Stimulated activated naive CD8-positive, alpha-beta T cell treated with anti-CD3 and anti-CD28 coated beads, Interleukin-15, amount 100 ng/mL, for 72 hours (primary cell): ENCODE measurements at regions not wholly inside any gene's neighbourhood (a gene's known extent, or its start where the extent isn't known, plus 50 kb on each side); places are given as distances from the start of the nearest gene placed in this dataset.
"Not testable (repeated sequence)": the region's sequence is repeated elsewhere in the genome, so short reads cannot be mapped to it uniquely, and the experiment has no call there.

Source experiments
- ATAC-seq: fragments of 150-1000 bp; cut with Tn5 transposase; 2 replicates; pipeline ENCODE4 v1.10.0; 2021; ENCODE audit warnings: mild to moderate bottlenecking, moderate library complexity
- DNase-seq, 2 donors: peaks; one replicate each; pipeline ENCODE4 v3.0.0; 2021 to 2022
- H3K27ac Mint-ChIP-seq, 2 donors: one replicate each; pipeline ENCODE4 v1.8.0; 2022; ENCODE audit warnings: mild to moderate bottlenecking in 2 of 2, mixed read lengths in 2 of 2, moderate library complexity in 2 of 2
- H3K27me3 Mint-ChIP-seq: one replicate; pipeline ENCODE4 v1.8.0; 2022; ENCODE audit warnings: mixed read lengths
- H3K4me1 Mint-ChIP-seq: one replicate; pipeline ENCODE4 v1.8.0; 2022; ENCODE audit warnings: mild to moderate bottlenecking, mixed read lengths
- H3K4me3 Mint-ChIP-seq, 2 donors: one replicate each; pipeline ENCODE4 v1.8.0; 2022; ENCODE audit warnings: mild to moderate bottlenecking in 2 of 2, mixed read lengths in 2 of 2, moderate library complexity in 1 of 2
- H3K9me3 Mint-ChIP-seq, 2 donors: one replicate each; pipeline ENCODE4 v1.8.0; 2022; ENCODE audit warnings: mixed read lengths in 2 of 2

DNA sequence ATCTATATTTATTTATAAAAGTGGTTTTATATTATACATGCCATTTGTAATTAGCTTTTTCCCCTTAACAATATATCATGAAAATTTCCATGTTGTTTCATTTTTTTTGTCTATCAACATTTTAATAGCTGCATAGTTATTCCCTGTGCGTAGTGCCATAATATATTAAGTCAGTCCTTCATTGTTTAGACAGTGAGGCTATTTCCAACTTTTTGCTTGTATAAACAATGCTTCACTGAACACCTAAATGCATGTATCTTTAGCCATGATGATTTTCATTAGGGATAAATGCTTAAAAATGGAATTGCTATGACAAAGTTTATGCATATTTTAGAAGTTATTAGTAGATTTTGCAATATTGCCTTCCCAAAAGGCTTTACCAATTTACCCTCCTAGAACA, 80.7 kb upstream of the STC2 start:
- peaks cover 11% of the 10 kb centered on the region for H3K27me3 Mint-ChIP-seq
- no peaks in the 10 kb centered on the region for H3K4me1 Mint-ChIP-seq
- H3K4me3 Mint-ChIP-seq = no peak overlapping the region
- ATAC-seq = no peak
- no peak for DNase-seq
- H3K27ac Mint-ChIP-seq = no peak overlapping the region
- no peaks in the 10 kb centered on the region for H3K9me3 Mint-ChIP-seq

DNA sequence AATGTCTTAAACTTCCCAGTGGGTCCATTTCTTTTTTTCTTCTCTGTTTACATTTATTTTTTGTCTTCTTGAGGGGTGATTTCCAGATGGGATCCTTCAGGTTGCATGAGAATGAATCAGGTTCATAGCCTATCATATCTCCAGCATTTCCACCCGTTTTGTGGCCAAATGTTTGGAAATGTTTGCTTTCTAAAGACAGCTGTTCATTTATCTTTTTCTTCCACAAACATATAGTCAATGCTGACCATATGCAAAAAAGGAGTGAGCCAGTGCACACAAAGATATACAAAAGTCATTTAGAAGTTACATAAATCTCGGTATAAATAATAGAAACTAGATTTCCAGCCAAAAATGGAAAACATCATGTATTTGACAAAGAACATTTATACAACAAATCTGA, 71.6 kb upstream of the STC2 start:
- H3K4me3 Mint-ChIP-seq = no peak overlapping the region
- H3K27me3 Mint-ChIP-seq = peaks cover 13% of the 10 kb centered on the region
- no peaks in the 10 kb centered on the region for H3K4me1 Mint-ChIP-seq
- H3K9me3 Mint-ChIP-seq = no peaks in the 10 kb centered on the region
- H3K27ac Mint-ChIP-seq = no peak overlapping the region
- ATAC-seq (no peak), DNase-seq (no peak)

DNA sequence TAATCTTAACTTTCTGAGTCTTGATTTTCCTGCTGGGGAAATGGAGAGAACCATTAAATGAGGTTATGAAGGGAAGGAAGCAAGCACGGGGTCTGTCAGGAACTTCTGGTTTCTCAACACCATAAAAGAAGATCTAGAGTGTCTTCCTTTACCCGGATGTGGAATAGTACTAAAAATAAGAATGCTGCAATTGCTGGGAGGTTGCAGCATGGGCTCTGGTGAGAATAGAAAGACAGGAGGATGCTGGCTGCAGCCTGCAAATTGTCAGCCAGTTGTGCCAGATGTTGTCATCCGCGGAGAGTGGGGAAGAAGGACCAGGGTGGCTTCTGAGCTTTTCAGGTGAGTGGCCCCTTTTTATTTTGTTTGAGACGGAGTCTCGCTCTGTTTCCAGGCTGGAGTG, 69.3 kb upstream of the STC2 start:
- H3K4me1 Mint-ChIP-seq = no peaks in the 10 kb centered on the region
- DNase-seq (no peak), ATAC-seq (no peak)
- no peak overlapping the region for H3K4me3 Mint-ChIP-seq
- H3K27me3 Mint-ChIP-seq = peaks cover 13% of the 10 kb centered on the region
- H3K9me3 Mint-ChIP-seq = peaks cover 5 to 13% of the 10 kb centered on the region in 2 donors
- peak overlapping the region in 1 of 2 donors; percentile 13 for H3K27ac Mint-ChIP-seq

DNA sequence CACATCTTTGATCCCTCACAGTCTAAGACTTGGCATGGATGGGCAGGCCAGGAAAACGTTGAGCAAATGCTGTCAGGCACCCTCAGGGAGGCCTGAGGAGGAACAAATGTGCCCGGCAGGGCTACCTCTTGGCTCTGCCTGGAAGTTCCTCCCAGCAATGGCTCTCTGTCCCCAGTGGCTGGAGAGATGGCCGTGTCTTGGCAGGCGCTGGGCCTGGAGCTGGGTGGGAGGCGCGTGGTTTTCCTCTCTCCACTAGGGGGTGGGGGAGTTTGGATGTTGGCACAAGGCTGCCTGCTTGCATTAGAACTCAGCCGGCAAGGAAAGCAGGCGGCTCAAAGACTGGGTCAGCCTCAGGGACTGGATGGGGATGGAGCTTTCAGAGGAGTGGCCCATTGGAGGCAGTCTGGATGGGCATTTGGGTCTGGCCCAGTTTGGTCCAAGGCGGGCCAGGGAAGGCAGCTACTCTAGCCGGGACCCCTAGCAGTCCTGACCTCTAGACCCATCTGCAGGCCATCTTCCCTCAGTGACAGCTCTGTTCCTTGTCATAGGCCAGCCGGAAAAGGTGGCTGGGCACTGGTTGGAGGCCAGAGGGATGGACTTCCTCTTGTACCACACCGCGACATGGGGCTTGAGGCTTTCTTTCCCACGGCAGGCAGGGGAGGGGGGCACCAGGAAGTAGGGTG, 68.2 kb upstream of the STC2 start:
- no peak for ATAC-seq
- Mint-ChIP-seq H3K27ac (no peak overlapping the region), H3K9me3 (peaks cover 5 to 15% of the 10 kb centered on the region in 2 donors), H3K4me3 (no peak overlapping the region), H3K27me3 (peaks cover 13% of the 10 kb centered on the region), H3K4me1 (no peaks in the 10 kb centered on the region)
- DNase-seq = no peak

DNA sequence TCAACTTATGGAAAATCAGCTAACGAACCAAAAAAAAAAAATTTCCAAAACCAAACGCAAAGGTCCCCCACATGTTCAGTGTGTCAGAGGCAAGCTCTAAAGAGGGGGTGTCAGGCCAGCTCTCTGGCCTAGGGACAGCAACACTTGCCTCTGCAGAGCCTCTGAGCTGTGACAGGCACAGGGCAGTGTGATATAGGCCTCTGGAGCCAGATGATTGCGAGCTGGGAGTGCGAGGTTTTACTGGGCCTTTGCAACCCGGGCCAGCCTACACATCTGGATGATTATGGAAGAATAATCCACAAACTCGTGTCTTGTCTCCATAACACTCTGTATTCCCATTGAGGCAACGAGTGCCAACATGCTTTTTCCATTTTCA, 67.7 kb upstream of the STC2 start:
- H3K9me3 Mint-ChIP-seq = peaks cover 5 to 15% of the 10 kb centered on the region in 2 donors

DNA sequence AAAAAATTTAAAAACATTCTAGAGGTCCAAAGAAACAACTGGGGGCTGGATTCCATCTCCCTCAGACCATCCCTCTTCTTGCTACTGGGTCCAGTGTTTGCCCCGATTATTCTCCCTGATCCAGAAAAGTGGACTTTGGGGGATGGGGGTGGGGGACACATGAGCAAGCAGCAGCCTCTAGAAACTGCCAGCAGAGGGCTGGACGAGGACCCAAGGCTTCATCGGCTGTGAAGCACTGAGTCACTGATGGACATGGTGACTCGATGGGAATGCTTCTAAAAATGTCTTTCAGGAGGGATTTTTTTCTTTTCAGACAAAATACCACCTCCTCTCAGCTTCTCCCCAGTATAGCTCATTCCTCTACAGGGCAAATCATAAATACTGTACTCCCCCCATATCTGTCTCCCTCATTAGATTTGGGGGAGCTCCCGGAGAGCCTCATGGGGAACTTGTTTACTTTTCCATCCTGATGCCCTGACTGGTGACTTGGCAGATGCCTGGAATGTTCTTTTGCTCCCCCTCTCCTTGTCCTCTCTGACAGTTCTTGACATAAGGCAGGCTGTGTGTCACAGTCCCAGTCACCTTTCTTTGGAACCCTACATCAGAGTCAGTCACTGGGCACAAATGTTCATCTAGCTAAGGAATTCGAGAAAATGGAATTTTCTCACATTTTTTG, 67.2 kb upstream of the STC2 start:
- Mint-ChIP-seq H3K27me3 (peaks cover 21% of the 10 kb centered on the region), H3K27ac (no peak overlapping the region), H3K4me1 (no peaks in the 10 kb centered on the region), H3K4me3 (no peak overlapping the region), H3K9me3 (peaks cover 5 to 15% of the 10 kb centered on the region in 2 donors)
- ATAC-seq = no peak
- no peak for DNase-seq

More for the DNA sequence above, 67.7 kb upstream of the STC2 start:
- no peaks in the 10 kb centered on the region for H3K4me1 Mint-ChIP-seq
- DNase-seq (no peak), ATAC-seq (no peak)
- no peak overlapping the region for H3K4me3 Mint-ChIP-seq
- H3K27me3 Mint-ChIP-seq = peaks cover 16% of the 10 kb centered on the region
- H3K27ac Mint-ChIP-seq = no peak overlapping the region

DNA sequence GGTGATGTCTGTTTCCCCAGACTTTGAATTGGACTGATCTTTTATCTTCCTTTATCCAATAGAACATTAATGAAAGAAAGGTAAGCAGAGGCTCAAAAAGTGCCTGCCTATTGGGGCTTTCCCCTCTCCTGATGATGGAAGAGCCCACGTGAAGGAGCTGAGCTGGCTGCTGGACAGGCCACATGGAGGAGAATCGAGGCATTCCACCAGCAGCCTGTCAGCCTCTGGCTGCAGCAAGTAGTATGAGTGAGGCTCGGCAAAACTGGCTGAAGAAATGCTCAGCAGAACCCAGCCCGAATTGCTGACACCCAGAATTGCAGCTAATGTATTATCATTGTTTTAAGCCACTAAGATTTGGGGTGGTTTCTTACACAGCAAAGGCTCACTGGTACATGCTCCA, 66.5 kb upstream of the STC2 start:
- Mint-ChIP-seq H3K4me3 (no peak overlapping the region), H3K27me3 (peaks cover 28% of the 10 kb centered on the region), H3K27ac (no peak overlapping the region), H3K4me1 (no peaks in the 10 kb centered on the region), H3K9me3 (peaks cover 5 to 15% of the 10 kb centered on the region in 2 donors)
- DNase-seq (no peak), ATAC-seq (no peak)

DNA sequence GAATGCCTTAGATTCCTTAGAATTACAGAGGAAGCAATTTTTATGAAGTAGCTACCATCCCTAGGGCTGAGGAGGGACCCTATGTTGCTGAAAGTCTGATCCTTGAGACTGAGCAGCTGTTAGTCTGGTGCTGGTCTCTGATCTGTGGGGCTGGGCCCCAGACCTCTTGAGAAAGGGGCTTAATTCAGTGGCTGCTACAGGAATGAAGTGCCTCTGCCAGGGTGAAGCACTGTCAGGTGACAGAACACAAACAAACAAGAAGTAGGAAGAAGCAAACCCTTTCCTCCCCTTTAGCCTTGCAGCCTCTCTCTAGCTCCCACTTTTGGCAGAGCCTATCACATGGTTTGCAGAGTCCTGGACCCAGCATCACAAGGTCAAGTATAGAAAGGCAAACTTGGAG, 64.0 kb upstream of the STC2 start:
- Mint-ChIP-seq H3K27me3 (peaks cover 29% of the 10 kb centered on the region), H3K9me3 (peaks cover 5 to 15% of the 10 kb centered on the region in 2 donors), H3K4me3 (no peak overlapping the region), H3K4me1 (no peaks in the 10 kb centered on the region), H3K27ac (no peak overlapping the region)
- no peak for ATAC-seq
- no peak for DNase-seq

DNA sequence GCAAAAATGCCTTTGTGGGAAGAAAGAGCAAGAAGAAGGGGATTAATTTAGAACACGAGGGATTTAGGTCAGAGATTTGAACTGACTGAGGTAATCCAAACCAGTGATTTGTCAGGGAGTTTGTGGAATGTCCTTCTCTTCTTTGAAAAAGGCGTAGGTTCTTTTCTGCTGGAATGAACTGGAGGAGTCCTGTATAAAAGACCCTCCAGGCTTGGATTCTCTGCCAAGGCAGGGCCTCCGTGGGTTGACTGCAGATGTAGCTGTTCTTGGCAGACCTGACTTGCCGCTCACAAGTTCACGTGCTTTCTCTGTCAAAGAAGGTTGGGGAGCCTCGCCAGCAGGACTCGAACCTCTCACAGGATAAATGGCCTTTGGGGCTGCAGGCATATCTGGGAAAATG, 62.8 kb upstream of the STC2 start:
- peaks cover 24% of the 10 kb centered on the region for H3K27me3 Mint-ChIP-seq
- no peak overlapping the region for H3K4me3 Mint-ChIP-seq
- no peaks in the 10 kb centered on the region for H3K4me1 Mint-ChIP-seq
- H3K27ac Mint-ChIP-seq = no peak overlapping the region
- DNase-seq (no peak), ATAC-seq (no peak)
- H3K9me3 Mint-ChIP-seq = peaks cover 5 to 15% of the 10 kb centered on the region in 2 donors

DNA sequence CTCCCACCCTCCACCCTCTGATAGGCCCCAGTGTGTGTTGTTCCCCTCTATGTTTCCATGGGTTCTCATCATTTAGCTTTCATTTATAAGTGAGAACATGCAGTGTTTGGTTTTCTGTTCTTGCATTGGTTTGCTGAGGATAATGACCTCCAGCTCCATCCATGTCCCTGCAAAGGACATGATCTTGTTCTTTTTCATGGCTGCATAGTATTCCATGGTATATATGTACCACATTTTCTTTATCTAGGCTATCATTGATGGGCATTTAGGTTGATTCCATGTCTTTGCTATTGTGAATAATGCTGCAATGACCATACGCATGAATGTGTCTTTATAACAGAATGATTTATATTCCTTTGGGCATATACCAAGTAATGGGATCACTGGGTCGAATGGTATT, 59.1 kb upstream of the STC2 start:
- H3K27me3 Mint-ChIP-seq = peaks cover 37% of the 10 kb centered on the region
- not testable (repeated sequence) for H3K27ac Mint-ChIP-seq, DNase-seq, H3K9me3 Mint-ChIP-seq, H3K4me3 Mint-ChIP-seq, ATAC-seq, H3K4me1 Mint-ChIP-seq

DNA sequence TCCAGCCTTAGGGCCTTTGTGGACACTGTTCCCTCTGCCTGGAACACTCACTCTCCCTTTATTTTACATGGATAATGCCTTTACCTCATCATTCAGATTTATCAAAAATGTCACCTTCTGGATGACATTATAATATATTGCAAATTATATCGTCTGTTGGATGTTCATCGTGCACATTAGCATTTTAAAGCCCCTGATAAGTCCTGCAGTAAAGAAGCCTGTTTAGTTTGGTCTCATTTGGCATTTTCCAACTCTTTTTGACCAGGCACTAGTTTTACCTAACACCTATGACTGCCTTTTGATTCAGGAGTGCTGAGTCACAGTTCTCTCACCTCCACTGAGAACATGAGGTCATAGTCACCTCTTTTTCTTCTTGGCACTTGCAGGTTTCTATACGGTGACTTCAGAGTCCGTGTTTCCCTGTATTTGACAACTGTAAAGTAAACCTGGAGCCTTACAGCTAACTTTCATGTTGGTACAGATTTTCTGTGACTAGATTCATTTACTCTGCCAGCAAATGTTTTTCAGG, 57.7 kb upstream of the STC2 start:
- ATAC-seq (no peak), DNase-seq (no peak)
- Mint-ChIP-seq H3K27me3 (peaks cover 34% of the 10 kb centered on the region), H3K4me1 (no peaks in the 10 kb centered on the region), H3K27ac (no peak overlapping the region), H3K4me3 (no peak overlapping the region), H3K9me3 (no peaks in the 10 kb centered on the region)

DNA sequence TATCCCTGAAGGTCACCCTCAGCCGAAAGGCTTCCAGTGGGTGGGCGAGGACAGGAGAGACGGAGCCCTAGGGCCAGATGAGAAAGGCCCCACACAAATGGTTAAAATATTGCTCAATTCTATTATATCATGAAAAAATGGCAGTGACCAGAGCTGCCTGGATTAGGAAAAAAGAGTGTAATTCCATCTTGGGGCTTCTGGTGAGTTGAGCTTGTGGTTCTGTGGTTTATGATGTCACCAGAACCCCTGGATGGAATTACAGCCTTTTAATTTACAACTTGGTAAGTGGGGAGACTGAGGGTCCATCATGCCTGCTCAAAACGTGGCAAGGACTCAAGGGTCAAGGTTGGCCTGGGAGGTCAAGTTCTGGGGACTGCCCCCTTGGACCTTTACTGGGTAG, 55.5 kb upstream of the STC2 start:
- DNase-seq (no peak), ATAC-seq (no peak)
- Mint-ChIP-seq H3K27ac (no peak overlapping the region), H3K4me1 (no peaks in the 10 kb centered on the region), H3K27me3 (peaks cover 34% of the 10 kb centered on the region), H3K4me3 (no peak overlapping the region), H3K9me3 (peaks cover 0 to 5% of the 10 kb centered on the region in 2 donors)

DNA sequence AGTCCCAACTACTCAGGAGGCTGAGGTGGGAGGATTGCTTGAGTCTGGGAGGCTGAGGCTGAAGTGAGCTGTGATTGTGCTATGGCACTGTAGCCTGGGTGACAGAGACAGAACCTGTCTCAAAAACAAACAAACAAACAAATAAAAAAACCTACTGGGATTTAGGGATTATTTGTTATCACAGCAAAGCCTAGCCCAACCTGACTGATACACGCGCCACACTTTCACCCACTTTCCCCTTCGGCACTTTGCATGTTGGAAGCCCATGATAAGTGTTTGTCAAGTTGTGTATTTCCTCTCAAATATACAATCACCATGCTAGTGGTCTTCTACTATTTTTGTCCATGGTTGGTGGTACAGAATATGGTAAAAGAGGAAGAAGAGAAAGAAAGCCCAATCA, 50.5 kb upstream of the STC2 start:
- H3K9me3 Mint-ChIP-seq = peaks cover 0 to 5% of the 10 kb centered on the region in 2 donors
- H3K27ac Mint-ChIP-seq = no peak overlapping the region
- no peaks in the 10 kb centered on the region for H3K4me1 Mint-ChIP-seq
- no peak overlapping the region for H3K4me3 Mint-ChIP-seq
- no peak for ATAC-seq
- H3K27me3 Mint-ChIP-seq = peaks cover 20% of the 10 kb centered on the region
- no peak for DNase-seq
